B cell (primary cell): ENCODE measurements at regions not wholly inside any gene's neighbourhood (a gene's known extent, or its start where the extent isn't known, plus 50 kb on each side); places are given as distances from the start of the nearest gene placed in this dataset.

Experiments
- ATAC-seq: fragments of 200-7000 bp; cut with Tn5 transposase; one replicate; pipeline ENCODE4 v1.10.0; 2021; ENCODE audit warnings: low read depth, mild to moderate bottlenecking, moderate number of reproducible peaks, moderate library complexity
- CTCF ChIA-PET: fragments of 350-600 bp; sonication (Branson Sonifier 250); formaldehyde crosslinking; loops from one replicate; lab custom pipeline; 2021; ENCODE audit warnings: antibody characterized with exemption, inconsistent platforms; lab: Charles Lee
- POLR2A ChIA-PET: fragments of 350-600 bp; sonication (Branson Sonifier 250); formaldehyde crosslinking; loops from one replicate; lab custom pipeline; 2021; ENCODE audit warnings: antibody characterized with exemption; lab: Charles Lee
- DNase-seq: peaks from one replicate; pipeline ENCODE4 v3.0.0; 2013
- H2AFZ ChIP-seq: 2 replicates; pipeline ENCODE4 v1.6.1; 2012; ENCODE audit warnings: mild to moderate bottlenecking, low read depth, low read length; ENCODE audit not compliant: insufficient read depth, poor library complexity, severe bottlenecking
- H3K27ac ChIP-seq, 2 donors: 1 replicate in 1 of 2; 2 replicates in 1 of 2; pipeline ENCODE4 v1.5.1; 2012 to 2013; ENCODE audit warnings: low read length in 2 of 2, mild to moderate bottlenecking in 2 of 2, moderate library complexity in 1 of 2
- H3K27me3 ChIP-seq, 4 experiments: fragments of 200-600 bp in 1 of 4; sonication (generic) in 1 of 4; replicated peaks in 1 of 4; 1 replicate in 2 of 4; 2 replicates in 2 of 4; pipeline versions ENCODE4 v1.6.1 to v1.7.0; 2013 to 2016; ENCODE audit warnings: low read length in 3 of 4, mild to moderate bottlenecking in 2 of 4, mixed read lengths in 1 of 4, moderate library complexity in 1 of 4; ENCODE audit not compliant: insufficient read depth in 4 of 4, control insufficient read depth in 3 of 4; ENCODE audit errors: control extremely low read depth in 1 of 4
- H3K36me3 ChIP-seq, 2 experiments: replicated peaks in 1 of 2; 1 replicate in 1 of 2; 2 replicates in 1 of 2; pipeline versions ENCODE4 v1.6.1 to v1.7.1; 2013; ENCODE audit warnings: low read length in 1 of 2; ENCODE audit not compliant: insufficient read depth in 2 of 2, control insufficient read depth in 1 of 2; ENCODE audit errors: control extremely low read depth in 1 of 2, extremely low read depth in 1 of 2
- H3K4me1 ChIP-seq, 2 donors: fragments of 200-600 bp in 1 of 2; sonication (generic) in 1 of 2; 1 replicate in 1 of 2; 2 replicates in 1 of 2; pipeline versions ENCODE4 v1.5.1 to v1.6.1; 2013 to 2017; ENCODE audit warnings: low read length in 2 of 2; ENCODE audit not compliant: control insufficient read depth in 2 of 2, insufficient read depth in 2 of 2
- H3K4me2 ChIP-seq: replicated peaks from 2 replicates; pipeline ENCODE3; 2012; ENCODE audit warnings: mild to moderate bottlenecking, low read depth, low read length; ENCODE audit not compliant: poor library complexity, severe bottlenecking
- H3K4me3 ChIP-seq, 5 experiments: fragments of 200-600 bp in 1 of 5; sonication (generic) in 1 of 5; 1 replicate in 3 of 5; 2 replicates in 2 of 5; pipeline versions ENCODE4 v1.5.1 to v1.7.0; 2011 to 2016; ENCODE audit warnings: low read length in 4 of 5, mild to moderate bottlenecking in 4 of 5, low read depth in 2 of 5, control low read depth in 1 of 5, moderate library complexity in 1 of 5; ENCODE audit not compliant: insufficient read depth in 1 of 5; ENCODE audit errors: control extremely low read depth in 1 of 5, extremely low read depth in 1 of 5
- H3K79me2 ChIP-seq: fragments of 200-600 bp; sonication (generic); one replicate; pipeline ENCODE4 v1.6.0; 2016; ENCODE audit warnings: low read length; ENCODE audit not compliant: control insufficient read depth, insufficient read depth
- H3K9ac ChIP-seq: fragments of 200-600 bp; sonication (generic); 2 replicates; pipeline ENCODE4 v1.6.1; 2017; ENCODE audit warnings: mild to moderate bottlenecking, low read length, moderate library complexity
- H3K9me3 ChIP-seq, 3 donors: one replicate each; pipeline versions ENCODE4 v1.6.1 to v1.7.1; 2013; ENCODE audit warnings: low read length in 2 of 3; ENCODE audit not compliant: control insufficient read depth in 2 of 3, insufficient read depth in 1 of 3; ENCODE audit errors: control extremely low read depth in 1 of 3
- H4K20me1 ChIP-seq: 2 replicates; pipeline ENCODE4 v1.6.0; 2012; ENCODE audit warnings: mild to moderate bottlenecking, low read length; ENCODE audit not compliant: insufficient read depth, control insufficient read depth, poor library complexity, severe bottlenecking
- H3K27ac Mint-ChIP-seq: one replicate; pipeline ENCODE4 v1.8.0; 2021; ENCODE audit warnings: mixed read lengths
- H3K27me3 Mint-ChIP-seq: one replicate; pipeline ENCODE4 v1.8.0; 2021; ENCODE audit warnings: mixed read lengths
- H3K4me1 Mint-ChIP-seq: one replicate; pipeline ENCODE4 v1.8.0; 2021; ENCODE audit warnings: mixed read lengths
- H3K4me3 Mint-ChIP-seq: one replicate; pipeline ENCODE4 v1.8.0; 2021; ENCODE audit warnings: mixed read lengths
- H3K9me3 Mint-ChIP-seq: one replicate; pipeline ENCODE4 v1.8.0; 2022; ENCODE audit warnings: mixed read lengths; ENCODE audit not compliant: insufficient read depth
- CTCF ChIP-seq: fragments of 200-600 bp; IDR thresholded peaks from one replicate; pipeline ENCODE4 v1.8.0; 2022; ENCODE audit warnings: antibody characterized with exemption, mild to moderate bottlenecking
- EZH2 ChIP-seq: IDR thresholded peaks from 2 replicates; pipeline ENCODE4 v1.6.1; 2012; ENCODE audit warnings: borderline replicate concordance, low read depth, mild to moderate bottlenecking, moderate library complexity, low read length; ENCODE audit not compliant: insufficient read depth, poor library complexity, severe bottlenecking
- WGBS: methylation state at CpG from one replicate; pipeline ENCODE4 v1.1.5; 2013; ENCODE audit warnings: missing lambda C conversion rate; ENCODE audit not compliant: insufficient coverage; 5-methylcytosine and 5-hydroxymethylcytosine counted together
- intact Hi-C: fragments of 100-400 bp; cut with micrococcal nuclease; formaldehyde crosslinking; loops from one replicate; pipeline ENCODE4 v1.10.0; 2022

GRCh38 chr14:103207388-103208072 lies 84.3 kb downstream of the TNFAIP2 start:
- Histone ChIP-seq H3K4me1 (no peaks in the 10 kb centered on the region), H3K27ac (no peak overlapping the region), H4K20me1 (no peaks in the 10 kb centered on the region), H3K9me3 (peaks cover 0 to 52% (median 26%) of the 10 kb centered on the region in 3 donors), H3K36me3 (no peaks in the 10 kb centered on the region), H2AFZ (no peak overlapping the region), H3K4me2 (no peak overlapping the region), H3K79me2 (no peaks in the 10 kb centered on the region), H3K27me3 (peaks cover 0 to 25% (median under 1%) of the 10 kb centered on the region in 4 experiments), H3K9ac (no peak overlapping the region), H3K4me3 (no peak overlapping the region)
- no peak overlapping the region for H3K27ac Mint-ChIP-seq
- DNase-seq (no peak), ATAC-seq (no peak)
- H3K9me3 Mint-ChIP-seq: peaks cover 13% of the 10 kb centered on the region
- peaks cover 29% of the 10 kb centered on the region for H3K27me3 Mint-ChIP-seq
- ChIA-PET CTCF (no interaction called here), POLR2A (no interaction called here)
- no peak for TF ChIP-seq EZH2
- no peak for TF ChIP-seq CTCF
- WGBS: 21% methylated on average over 78 of the region's 80 CpGs
- H3K4me1 Mint-ChIP-seq: no peaks in the 10 kb centered on the region
- H3K4me3 Mint-ChIP-seq: no peak overlapping the region
- intact Hi-C loops: no loop called here

- no peak overlapping the region for H2AFZ ChIP-seq
- 20% methylated on average over 1 of the region's 4 CpGs for WGBS
- DNase-seq: no peak
- TF ChIP-seq CTCF: no peak
- TF ChIP-seq EZH2: no peak
- no peak overlapping the region for H3K27ac Mint-ChIP-seq
- no peak overlapping the region for H3K4me2 ChIP-seq
- no peak overlapping the region for H3K27ac ChIP-seq
- no peaks in the 10 kb centered on the region for H3K36me3 ChIP-seq
- no peak overlapping the region for H3K4me3 Mint-ChIP-seq
- no peaks in the 10 kb centered on the region for H3K79me2 ChIP-seq
- no peak overlapping the region for H3K4me3 ChIP-seq
- H3K4me1 ChIP-seq: no peaks in the 10 kb centered on the region
- CTCF ChIA-PET: no interaction called here
- intact Hi-C loops: no loop called here
- ATAC-seq: no peak
- peaks cover 37% of the 10 kb centered on the region for H3K27me3 Mint-ChIP-seq
- peaks cover 10% of the 10 kb centered on the region for H3K9me3 Mint-ChIP-seq
- POLR2A ChIA-PET: no interaction called here
- no peaks in the 10 kb centered on the region for H4K20me1 ChIP-seq
- H3K9me3 ChIP-seq: peaks cover 0 to 37% (median 18%) of the 10 kb centered on the region in 3 donors
- H3K27me3 ChIP-seq: peaks cover 0 to 23% (median 6%) of the 10 kb centered on the region in 4 experiments
- H3K9ac ChIP-seq: no peak overlapping the region
- no peaks in the 10 kb centered on the region for H3K4me1 Mint-ChIP-seq
Observed at GRCh38 chr14:103209054-103209453, 85.8 kb downstream of the TNFAIP2 start.
